Suprapubic skin (tissue), 4 donors: ENCODE measurements at regions not wholly inside any gene's neighbourhood (a gene's known extent, or its start where the extent isn't known, plus 50 kb on each side); places are given as distances from the start of the nearest gene placed in this dataset.

Experiments
- DNase-seq, 2 donors: peaks; one replicate each; pipeline ENCODE4 v3.0.0-alpha.2; 2019; ENCODE audit warnings: low spot score in 2 of 2
- H3K27ac ChIP-seq: fragments of 200-600 bp; sonication (generic); one replicate; pipeline ENCODE4 v1.5.1; 2019
- H3K27me3 ChIP-seq: fragments of 200-600 bp; sonication (generic); one replicate; pipeline ENCODE4 v1.5.1; 2019
- H3K36me3 ChIP-seq: fragments of 200-600 bp; sonication (generic); one replicate; pipeline ENCODE4 v1.5.1; 2019
- H3K4me1 ChIP-seq: fragments of 200-600 bp; sonication (generic); one replicate; pipeline ENCODE4 v1.5.1; 2019
- H3K4me3 ChIP-seq: fragments of 200-600 bp; sonication (generic); one replicate; pipeline ENCODE4 v1.5.1; 2019; ENCODE audit warnings: mild to moderate bottlenecking
- H3K9me3 ChIP-seq: fragments of 200-600 bp; sonication (generic); one replicate; pipeline ENCODE4 v1.5.1; 2019
- CTCF ChIP-seq, 2 donors: fragments of 200-600 bp in 1 of 2; fragments of 450-650 bp in 1 of 2; sonication (generic) in 1 of 2; IDR thresholded peaks; one replicate each; pipeline ENCODE4 v1.5.1; 2016 to 2019; ENCODE audit warnings: antibody characterized with exemption in 2 of 2, mild to moderate bottlenecking in 1 of 2, moderate library complexity in 1 of 2
- EP300 ChIP-seq: sonication (generic); formaldehyde crosslinking; IDR thresholded peaks from one replicate; pipeline ENCODE4 v1.6.1; 2017; ENCODE audit warnings: antibody characterized with exemption
- POLR2A ChIP-seq, 2 donors: fragments of 450-650 bp; IDR thresholded peaks; one replicate each; pipeline ENCODE4 v1.6.1; 2017; ENCODE audit warnings: antibody characterized with exemption in 2 of 2, mild to moderate bottlenecking in 2 of 2, moderate library complexity in 2 of 2
- POLR2AphosphoS5 ChIP-seq, 3 donors: sonication (generic); formaldehyde crosslinking; IDR thresholded peaks; one replicate each; pipeline ENCODE4 v1.6.1; 2017; ENCODE audit warnings: antibody characterized with exemption in 3 of 3
- WGBS: methylation state at CpG from one replicate; pipeline ENCODE4 v1.1.5; 2018; 5-methylcytosine and 5-hydroxymethylcytosine counted together

GRCh38 chr2:128448331-128449225 lies 129.9 kb upstream of the HS6ST1 start:
- no peak overlapping the region for H3K27ac ChIP-seq
- WGBS = 96% methylated on average over 11 of the region's 13 CpGs
- no peaks in the 10 kb centered on the region for H3K27me3 ChIP-seq
- H3K4me3 ChIP-seq = no peak overlapping the region
- TF ChIP-seq POLR2A (IDR thresholded peaks at IDR 0.05) (no peak), EP300 (no peak), POLR2AphosphoS5 (IDR thresholded peaks at IDR 0.05) (no peak), CTCF (IDR thresholded peaks at IDR 0.05) (no peak)
- peak; percentile 58 for DNase-seq
- peaks cover 28% of the 10 kb centered on the region for H3K4me1 ChIP-seq
- no peaks in the 10 kb centered on the region for H3K36me3 ChIP-seq
- no peaks in the 10 kb centered on the region for H3K9me3 ChIP-seq

GRCh38 chr2:128449226-128450061 lies 130.8 kb upstream of the HS6ST1 start:
- H3K36me3 ChIP-seq = no peaks in the 10 kb centered on the region
- H3K27me3 ChIP-seq = no peaks in the 10 kb centered on the region
- TF ChIP-seq EP300 (no peak), CTCF (IDR thresholded peaks at IDR 0.05) (no peak), POLR2AphosphoS5 (IDR thresholded peaks at IDR 0.05) (no peak), POLR2A (IDR thresholded peaks at IDR 0.05) (no peak)
- peak; percentile 50 to 65 for DNase-seq
- H3K4me3 ChIP-seq = no peak overlapping the region
- H3K4me1 ChIP-seq = peaks cover 23% of the 10 kb centered on the region
- no peak overlapping the region for H3K27ac ChIP-seq
- no peaks in the 10 kb centered on the region for H3K9me3 ChIP-seq
- WGBS = 93% methylated on average over 14 of the region's 24 CpGs

- peak; percentile 43 to 58 for DNase-seq
Measured at GRCh38 chr2:128450211-128451024, 131.8 kb upstream of the HS6ST1 start.

More at GRCh38 chr2:128450211-128451024, 131.8 kb upstream of the HS6ST1 start:
- Histone ChIP-seq H3K27me3 (no peaks in the 10 kb centered on the region), H3K36me3 (no peaks in the 10 kb centered on the region), H3K27ac (no peak overlapping the region), H3K9me3 (no peaks in the 10 kb centered on the region), H3K4me1 (peaks cover 17% of the 10 kb centered on the region), H3K4me3 (no peak overlapping the region)
- 87% methylated on average over 12 of the region's 14 CpGs for WGBS
- TF ChIP-seq EP300 = no peak
- TF ChIP-seq POLR2A (IDR thresholded peaks at IDR 0.05) = no peak
- TF ChIP-seq POLR2AphosphoS5 (IDR thresholded peaks at IDR 0.05) = no peak
- no peak for TF ChIP-seq CTCF (IDR thresholded peaks at IDR 0.05)
